D721Med (cell line): ENCODE measurements at regions not wholly inside any gene's neighbourhood (a gene's known extent, or its start where the extent isn't known, plus 50 kb on each side); places are given as distances from the start of the nearest gene placed in this dataset.

Source experiments
- DNase-seq: peaks from one replicate; pipeline ENCODE4 v3.0.0; 2011; ENCODE audit warnings: low spot score; ENCODE audit not compliant: insufficient read length
- FAIRE-seq: peaks from 2 replicates; lab custom pipeline; 2011; peaks lifted over from hg19 to GRCh38; lab: Jason Lieb, UNC
- TF ChIP-seq, protein P1 (sequence below): IDR thresholded peaks from 2 replicates; pipeline ENCODE4 v1.5.1; 2012; ENCODE audit warnings: mild to moderate bottlenecking, control low read depth; ENCODE audit not compliant: insufficient read depth; ENCODE audit errors: missing control alignments

DNA sequence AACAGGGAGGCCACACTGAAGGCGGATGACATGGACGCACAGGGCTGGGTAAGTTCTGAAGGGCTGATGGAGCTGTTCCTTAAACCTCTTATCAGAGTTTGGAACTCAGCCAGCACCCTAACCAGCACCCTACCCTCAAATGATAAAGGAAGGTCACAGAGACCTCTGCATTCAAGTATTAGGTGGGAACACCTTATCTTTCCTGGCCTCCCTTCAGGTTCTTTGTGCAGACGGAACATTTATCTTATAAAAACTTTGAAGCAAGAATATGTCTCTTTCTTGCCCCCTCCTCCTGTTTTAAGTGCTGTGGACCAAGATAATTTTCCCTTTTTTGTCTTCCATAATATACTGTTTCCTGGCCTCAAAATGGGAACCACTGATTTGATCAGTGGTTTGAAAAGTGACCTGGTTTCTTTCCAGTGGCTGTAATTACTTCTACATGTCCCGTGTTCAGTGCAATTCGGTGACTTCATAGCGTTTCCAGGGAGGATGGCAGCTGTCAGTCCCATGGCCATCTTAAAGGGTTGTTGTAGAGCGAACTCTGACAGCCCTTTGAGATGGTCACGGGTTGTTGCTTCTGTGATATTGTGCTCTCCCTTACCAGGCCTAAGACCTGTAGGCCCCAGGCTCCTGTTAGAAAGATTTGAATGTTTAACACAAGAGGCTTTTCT lies 213.2 kb upstream of the MYLIP start:
- FAIRE-seq (no peak), DNase-seq (no peak)
- TF ChIP-seq, protein P1, sequence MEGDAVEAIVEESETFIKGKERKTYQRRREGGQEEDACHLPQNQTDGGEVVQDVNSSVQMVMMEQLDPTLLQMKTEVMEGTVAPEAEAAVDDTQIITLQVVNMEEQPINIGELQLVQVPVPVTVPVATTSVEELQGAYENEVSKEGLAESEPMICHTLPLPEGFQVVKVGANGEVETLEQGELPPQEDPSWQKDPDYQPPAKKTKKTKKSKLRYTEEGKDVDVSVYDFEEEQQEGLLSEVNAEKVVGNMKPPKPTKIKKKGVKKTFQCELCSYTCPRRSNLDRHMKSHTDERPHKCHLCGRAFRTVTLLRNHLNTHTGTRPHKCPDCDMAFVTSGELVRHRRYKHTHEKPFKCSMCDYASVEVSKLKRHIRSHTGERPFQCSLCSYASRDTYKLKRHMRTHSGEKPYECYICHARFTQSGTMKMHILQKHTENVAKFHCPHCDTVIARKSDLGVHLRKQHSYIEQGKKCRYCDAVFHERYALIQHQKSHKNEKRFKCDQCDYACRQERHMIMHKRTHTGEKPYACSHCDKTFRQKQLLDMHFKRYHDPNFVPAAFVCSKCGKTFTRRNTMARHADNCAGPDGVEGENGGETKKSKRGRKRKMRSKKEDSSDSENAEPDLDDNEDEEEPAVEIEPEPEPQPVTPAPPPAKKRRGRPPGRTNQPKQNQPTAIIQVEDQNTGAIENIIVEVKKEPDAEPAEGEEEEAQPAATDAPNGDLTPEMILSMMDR: no peak

DNA sequence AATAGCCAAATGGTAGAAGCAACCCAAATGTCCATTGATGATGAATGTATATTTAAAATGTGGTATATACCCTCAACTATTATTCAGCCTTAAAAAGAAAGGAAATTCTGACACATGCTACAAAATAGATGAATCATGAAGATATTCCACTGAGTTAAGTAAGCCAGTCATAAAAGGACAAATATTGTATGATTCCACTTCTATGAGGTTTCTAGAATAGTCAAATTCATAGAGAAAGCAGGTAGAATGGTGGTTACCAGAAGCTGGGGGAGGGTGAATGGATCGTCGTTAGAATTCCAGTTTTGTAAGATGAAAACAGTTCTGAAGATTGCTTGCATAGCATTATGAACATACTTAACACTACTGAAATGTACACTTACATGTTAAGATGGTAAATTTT lies 214.3 kb upstream of the MYLIP start:
- DNase-seq: no peak
- TF ChIP-seq, protein P1: no peak
- FAIRE-seq: peak; percentile 48

DNA sequence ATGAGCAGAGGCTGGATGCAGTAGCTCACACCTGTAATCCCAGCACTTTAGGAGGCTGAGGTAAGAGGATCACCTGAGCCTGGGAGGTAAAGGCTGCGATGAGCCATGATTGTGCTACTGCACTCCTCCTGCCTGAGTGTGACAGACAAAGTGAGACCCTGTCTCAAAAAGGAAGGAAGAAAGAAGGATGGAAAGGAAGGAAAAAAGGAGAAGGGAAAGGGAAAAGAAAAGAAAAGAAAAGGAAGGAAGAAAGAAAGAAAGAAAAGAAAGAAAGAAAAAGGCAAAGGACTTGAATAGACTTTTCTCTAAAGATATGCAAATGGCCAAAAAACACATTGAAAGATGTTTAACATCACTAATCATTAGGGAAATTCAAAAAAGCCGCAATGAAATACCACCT lies 215.3 kb upstream of the MYLIP start:
- no peak for FAIRE-seq

DNA sequence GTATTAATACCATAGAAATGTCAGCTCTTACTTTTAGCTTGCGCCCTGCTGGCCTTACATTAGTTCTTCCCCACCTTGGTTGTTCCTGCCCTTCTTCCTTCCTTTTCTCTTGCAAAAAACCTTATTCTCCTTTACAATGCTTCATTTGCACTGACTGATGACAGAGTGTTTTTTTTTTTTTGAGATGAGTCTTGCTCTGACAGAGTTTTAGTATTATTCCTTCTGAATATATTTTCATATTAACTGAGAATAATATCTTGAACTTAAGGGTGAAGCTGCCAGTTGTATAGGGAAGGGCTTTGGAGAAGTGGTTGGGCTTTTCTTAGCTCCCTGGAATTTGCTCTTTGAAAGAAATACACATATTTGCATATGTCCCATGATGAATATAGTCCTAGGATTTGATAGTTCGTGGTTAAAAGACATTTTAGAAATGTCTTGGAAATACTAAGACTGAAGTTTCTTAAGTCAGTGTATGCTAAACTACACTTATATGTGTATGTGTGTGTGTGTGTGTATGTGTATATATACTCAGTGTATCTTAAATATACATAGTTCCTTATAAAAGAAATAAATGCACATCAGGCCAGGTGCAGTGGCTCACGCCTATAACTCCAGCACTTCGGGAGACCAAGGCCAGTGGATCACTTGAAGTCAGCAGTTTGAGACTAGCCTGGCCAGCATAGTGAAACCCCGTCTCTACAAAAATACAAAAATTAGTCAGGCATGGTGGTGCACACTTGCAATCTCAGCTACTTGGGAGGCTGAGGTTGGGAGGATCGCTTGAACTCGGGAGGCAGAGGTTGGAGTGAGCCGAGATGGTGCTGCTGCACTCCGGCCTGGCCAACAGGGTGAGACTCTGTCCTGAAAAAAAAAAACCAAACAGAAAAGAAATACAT lies 216.1 kb upstream of the MYLIP start:
- TF ChIP-seq, protein P1: no peak
- no peak for FAIRE-seq
- DNase-seq: no peak

More for the DNA sequence above, 215.3 kb upstream of the MYLIP start:
- TF ChIP-seq, protein P1: no peak
- DNase-seq: no peak

DNA sequence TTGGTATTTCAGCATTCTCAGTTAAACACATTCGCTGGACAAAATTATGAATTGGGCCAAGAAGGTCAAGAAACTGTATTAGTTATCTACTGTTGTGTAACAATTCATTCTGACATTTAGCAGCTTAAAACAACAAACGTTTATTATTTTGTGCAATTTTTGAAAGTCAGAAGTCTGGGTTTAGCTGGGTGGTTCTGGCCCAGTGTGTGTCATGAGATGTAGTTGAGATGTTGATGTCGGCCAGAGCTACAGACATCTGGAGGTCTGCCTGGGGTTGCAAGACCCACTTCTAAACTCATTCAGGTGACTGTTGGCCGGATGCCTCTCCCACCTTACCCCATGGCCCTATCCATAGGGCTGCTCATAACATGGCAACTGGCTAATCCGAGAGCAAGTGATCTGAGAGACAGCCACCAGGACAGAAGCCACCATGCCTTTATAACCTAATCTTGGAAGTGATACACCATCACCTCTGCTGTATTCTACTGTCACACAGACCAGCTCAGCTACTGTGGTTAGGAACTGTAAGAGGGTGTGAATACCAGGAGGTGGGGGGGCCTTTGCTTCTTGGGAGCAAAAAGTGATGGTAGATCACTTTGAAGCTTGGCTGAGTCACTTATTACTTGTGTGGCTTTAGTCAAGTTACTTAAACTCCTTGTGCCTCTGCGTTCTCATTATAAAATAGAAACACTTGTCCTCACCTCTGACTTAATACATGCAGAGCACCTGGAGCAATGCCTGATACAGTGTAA lies 217.0 kb upstream of the MYLIP start:
- DNase-seq (no peak), FAIRE-seq (no peak)
- TF ChIP-seq, protein P1: no peak

- TF ChIP-seq, protein P1: no peak
- FAIRE-seq (no peak), DNase-seq (no peak)
Measured at GRCh38 chr6:15909290-15910070, 219.4 kb upstream of the MYLIP start.
